GM12878 (cell line): ENCODE measurements at regions not wholly inside any gene's neighbourhood (a gene's known extent, or its start where the extent isn't known, plus 50 kb on each side); places are given as distances from the start of the nearest gene placed in this dataset.

ENCODE experiments used
- EED ChIP-seq: sonication (generic); IDR thresholded peaks from 2 replicates; pipeline ENCODE4 v1.6.1; 2016; ENCODE audit warnings: antibody characterized with exemption, low read depth
- ETV6 ChIP-seq, 2 experiments: fragments of 450-650 bp in 1 of 2; IDR thresholded peaks in 1 of 2; conservative IDR thresholded peaks in 1 of 2; 2 replicates each; pipeline ENCODE4 v1.6.1; 2014; ENCODE audit warnings: antibody characterized with exemption in 1 of 2, borderline replicate concordance in 1 of 2, low read depth in 1 of 2, mild to moderate bottlenecking in 1 of 2, moderate library complexity in 1 of 2
- KLF5 ChIP-seq: fragments of 450-650 bp; IDR thresholded peaks from 2 replicates; pipeline ENCODE4 v1.6.1; 2014; ENCODE audit warnings: mild to moderate bottlenecking; ENCODE audit not compliant: partially characterized antibody
- MYC ChIP-seq: IDR thresholded peaks from 2 replicates; pipeline ENCODE4 v1.6.1; 2011; ENCODE audit warnings: mild to moderate bottlenecking, low read length, moderate library complexity, inconsistent platforms; ENCODE audit not compliant: insufficient read depth, insufficient replicate concordance, insufficient read length, severe bottlenecking
- RELB ChIP-seq: fragments of 450-650 bp; IDR thresholded peaks from 2 replicates; pipeline ENCODE4 v1.6.1; 2017; ENCODE audit warnings: low read depth, mild to moderate bottlenecking, moderate library complexity
- TF ChIP-seq, protein P1 (sequence below): fragments of 450-650 bp; IDR thresholded peaks from 2 replicates; pipeline ENCODE4 v1.6.1; 2016; ENCODE audit warnings: mild to moderate bottlenecking, moderate library complexity, borderline replicate concordance
- TF ChIP-seq, protein P2 (sequence below): fragments of 450-650 bp; formaldehyde crosslinking; IDR thresholded peaks from 2 replicates; pipeline ENCODE4 v1.4.0; 2020; ENCODE audit warnings: mild to moderate bottlenecking, moderate library complexity
- TF ChIP-seq, protein P3 (sequence below): fragments of 450-650 bp; IDR thresholded peaks from 2 replicates; pipeline ENCODE4 v1.6.1; 2016; ENCODE audit warnings: mild to moderate bottlenecking
- TF ChIP-seq, protein P4 (sequence below): fragments of 150-350 bp; IDR thresholded peaks from 2 replicates; pipeline ENCODE4 v1.6.1; 2014; ENCODE audit warnings: mild to moderate bottlenecking, low read depth, low read length

GRCh38 chr1:60899464-60899863 lies 182.9 kb upstream of the NFIA start (continued):
- TF ChIP-seq, protein P1, sequence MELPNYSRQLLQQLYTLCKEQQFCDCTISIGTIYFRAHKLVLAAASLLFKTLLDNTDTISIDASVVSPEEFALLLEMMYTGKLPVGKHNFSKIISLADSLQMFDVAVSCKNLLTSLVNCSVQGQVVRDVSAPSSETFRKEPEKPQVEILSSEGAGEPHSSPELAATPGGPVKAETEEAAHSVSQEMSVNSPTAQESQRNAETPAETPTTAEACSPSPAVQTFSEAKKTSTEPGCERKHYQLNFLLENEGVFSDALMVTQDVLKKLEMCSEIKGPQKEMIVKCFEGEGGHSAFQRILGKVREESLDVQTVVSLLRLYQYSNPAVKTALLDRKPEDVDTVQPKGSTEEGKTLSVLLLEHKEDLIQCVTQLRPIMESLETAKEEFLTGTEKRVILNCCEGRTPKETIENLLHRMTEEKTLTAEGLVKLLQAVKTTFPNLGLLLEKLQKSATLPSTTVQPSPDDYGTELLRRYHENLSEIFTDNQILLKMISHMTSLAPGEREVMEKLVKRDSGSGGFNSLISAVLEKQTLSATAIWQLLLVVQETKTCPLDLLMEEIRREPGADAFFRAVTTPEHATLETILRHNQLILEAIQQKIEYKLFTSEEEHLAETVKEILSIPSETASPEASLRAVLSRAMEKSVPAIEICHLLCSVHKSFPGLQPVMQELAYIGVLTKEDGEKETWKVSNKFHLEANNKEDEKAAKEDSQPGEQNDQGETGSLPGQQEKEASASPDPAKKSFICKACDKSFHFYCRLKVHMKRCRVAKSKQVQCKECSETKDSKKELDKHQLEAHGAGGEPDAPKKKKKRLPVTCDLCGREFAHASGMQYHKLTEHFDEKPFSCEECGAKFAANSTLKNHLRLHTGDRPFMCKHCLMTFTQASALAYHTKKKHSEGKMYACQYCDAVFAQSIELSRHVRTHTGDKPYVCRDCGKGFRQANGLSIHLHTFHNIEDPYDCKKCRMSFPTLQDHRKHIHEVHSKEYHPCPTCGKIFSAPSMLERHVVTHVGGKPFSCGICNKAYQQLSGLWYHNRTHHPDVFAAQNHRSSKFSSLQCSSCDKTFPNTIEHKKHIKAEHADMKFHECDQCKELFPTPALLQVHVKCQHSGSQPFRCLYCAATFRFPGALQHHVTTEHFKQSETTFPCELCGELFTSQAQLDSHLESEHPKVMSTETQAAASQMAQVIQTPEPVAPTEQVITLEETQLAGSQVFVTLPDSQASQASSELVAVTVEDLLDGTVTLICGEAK: no peak
- TF ChIP-seq MYC (no peak), EED (no peak), RELB (no peak), ETV6 (conservative IDR thresholded peaks at IDR 0.05 in 1 of 2, IDR thresholded peaks at IDR 0.05 in 1 of 2; ENCODE audit: borderline replicate concordance in 1 of 2, low read depth in 1 of 2) (no peak), KLF5 (no peak)
- TF ChIP-seq, protein P2, sequence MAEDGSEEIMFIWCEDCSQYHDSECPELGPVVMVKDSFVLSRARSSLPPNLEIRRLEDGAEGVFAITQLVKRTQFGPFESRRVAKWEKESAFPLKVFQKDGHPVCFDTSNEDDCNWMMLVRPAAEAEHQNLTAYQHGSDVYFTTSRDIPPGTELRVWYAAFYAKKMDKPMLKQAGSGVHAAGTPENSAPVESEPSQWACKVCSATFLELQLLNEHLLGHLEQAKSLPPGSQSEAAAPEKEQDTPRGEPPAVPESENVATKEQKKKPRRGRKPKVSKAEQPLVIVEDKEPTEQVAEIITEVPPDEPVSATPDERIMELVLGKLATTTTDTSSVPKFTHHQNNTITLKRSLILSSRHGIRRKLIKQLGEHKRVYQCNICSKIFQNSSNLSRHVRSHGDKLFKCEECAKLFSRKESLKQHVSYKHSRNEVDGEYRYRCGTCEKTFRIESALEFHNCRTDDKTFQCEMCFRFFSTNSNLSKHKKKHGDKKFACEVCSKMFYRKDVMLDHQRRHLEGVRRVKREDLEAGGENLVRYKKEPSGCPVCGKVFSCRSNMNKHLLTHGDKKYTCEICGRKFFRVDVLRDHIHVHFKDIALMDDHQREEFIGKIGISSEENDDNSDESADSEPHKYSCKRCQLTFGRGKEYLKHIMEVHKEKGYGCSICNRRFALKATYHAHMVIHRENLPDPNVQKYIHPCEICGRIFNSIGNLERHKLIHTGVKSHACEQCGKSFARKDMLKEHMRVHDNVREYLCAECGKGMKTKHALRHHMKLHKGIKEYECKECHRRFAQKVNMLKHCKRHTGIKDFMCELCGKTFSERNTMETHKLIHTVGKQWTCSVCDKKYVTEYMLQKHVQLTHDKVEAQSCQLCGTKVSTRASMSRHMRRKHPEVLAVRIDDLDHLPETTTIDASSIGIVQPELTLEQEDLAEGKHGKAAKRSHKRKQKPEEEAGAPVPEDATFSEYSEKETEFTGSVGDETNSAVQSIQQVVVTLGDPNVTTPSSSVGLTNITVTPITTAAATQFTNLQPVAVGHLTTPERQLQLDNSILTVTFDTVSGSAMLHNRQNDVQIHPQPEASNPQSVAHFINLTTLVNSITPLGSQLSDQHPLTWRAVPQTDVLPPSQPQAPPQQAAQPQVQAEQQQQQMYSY (CRISPR knock-in tag): no peak
- TF ChIP-seq, protein P3, sequence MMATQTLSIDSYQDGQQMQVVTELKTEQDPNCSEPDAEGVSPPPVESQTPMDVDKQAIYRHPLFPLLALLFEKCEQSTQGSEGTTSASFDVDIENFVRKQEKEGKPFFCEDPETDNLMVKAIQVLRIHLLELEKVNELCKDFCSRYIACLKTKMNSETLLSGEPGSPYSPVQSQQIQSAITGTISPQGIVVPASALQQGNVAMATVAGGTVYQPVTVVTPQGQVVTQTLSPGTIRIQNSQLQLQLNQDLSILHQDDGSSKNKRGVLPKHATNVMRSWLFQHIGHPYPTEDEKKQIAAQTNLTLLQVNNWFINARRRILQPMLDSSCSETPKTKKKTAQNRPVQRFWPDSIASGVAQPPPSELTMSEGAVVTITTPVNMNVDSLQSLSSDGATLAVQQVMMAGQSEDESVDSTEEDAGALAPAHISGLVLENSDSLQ: no peak
- TF ChIP-seq, protein P4, sequence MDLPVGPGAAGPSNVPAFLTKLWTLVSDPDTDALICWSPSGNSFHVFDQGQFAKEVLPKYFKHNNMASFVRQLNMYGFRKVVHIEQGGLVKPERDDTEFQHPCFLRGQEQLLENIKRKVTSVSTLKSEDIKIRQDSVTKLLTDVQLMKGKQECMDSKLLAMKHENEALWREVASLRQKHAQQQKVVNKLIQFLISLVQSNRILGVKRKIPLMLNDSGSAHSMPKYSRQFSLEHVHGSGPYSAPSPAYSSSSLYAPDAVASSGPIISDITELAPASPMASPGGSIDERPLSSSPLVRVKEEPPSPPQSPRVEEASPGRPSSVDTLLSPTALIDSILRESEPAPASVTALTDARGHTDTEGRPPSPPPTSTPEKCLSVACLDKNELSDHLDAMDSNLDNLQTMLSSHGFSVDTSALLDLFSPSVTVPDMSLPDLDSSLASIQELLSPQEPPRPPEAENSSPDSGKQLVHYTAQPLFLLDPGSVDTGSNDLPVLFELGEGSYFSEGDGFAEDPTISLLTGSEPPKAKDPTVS: no peak
